ENCODE measurements at regions not wholly inside any gene's neighbourhood (a gene's known extent, or its start where the extent isn't known, plus 50 kb on each side); places are given as distances from the start of the nearest gene placed in this dataset.

- no peak for ATAC-seq
- Histone ChIP-seq H3K36me3 (no peaks in the 10 kb centered on the region), H3K27ac (no peak overlapping the region), H3K9me3 (no peaks in the 10 kb centered on the region), H3K4me1 (no peaks in the 10 kb centered on the region), H3K27me3 (no peaks in the 10 kb centered on the region), H3K4me3 (no peak overlapping the region)
- 75% methylated on average over 2 of the region's 2 CpGs for WGBS (ENCODE audit: insufficient coverage, low coverage, low lambda C conversion rate, missing lambda C conversion rate)
- no peak for DNase-seq
- intact Hi-C loops (cut with DNase I), result no loop called here
- TF ChIP-seq CTCF (IDR thresholded peaks at IDR 0.05), result no peak
- no peak for TF ChIP-seq POLR2A (IDR thresholded peaks at IDR 0.05)
Measured at GRCh38 chr4:12265554-12265953, 836.9 kb upstream of the HS3ST1 start.

GRCh38 chr4:12260453-12260852 is 831.8 kb upstream of the HS3ST1 start:
- whole genome bisulfite sequencing (ENCODE audit: insufficient coverage, low coverage, low lambda C conversion rate, missing lambda C conversion rate), result 75% methylated on average over 3 of the region's 3 CpGs
- TF ChIP-seq POLR2A (IDR thresholded peaks at IDR 0.05) (no peak), CTCF (IDR thresholded peaks at IDR 0.05) (no peak)
- Histone ChIP-seq H3K27ac (no peak overlapping the region), H3K36me3 (no peaks in the 10 kb centered on the region), H3K4me3 (no peak overlapping the region), H3K4me1 (no peaks in the 10 kb centered on the region), H3K27me3 (no peaks in the 10 kb centered on the region), H3K9me3 (no peaks in the 10 kb centered on the region)
- ATAC-seq, result no peak
- no peak for DNase-seq
- intact Hi-C loops (cut with DNase I), result no loop called here

GRCh38 chr4:12244973-12245372 is 816.3 kb upstream of the HS3ST1 start:
- Histone ChIP-seq H3K27me3 (no peaks in the 10 kb centered on the region), H3K4me3 (no peak overlapping the region), H3K36me3 (no peaks in the 10 kb centered on the region), H3K9me3 (no peaks in the 10 kb centered on the region), H3K4me1 (no peaks in the 10 kb centered on the region), H3K27ac (no peak overlapping the region)
- TF ChIP-seq POLR2A (IDR thresholded peaks at IDR 0.05), result no peak
- 47% methylated on average over 3 of the region's 3 CpGs for WGBS (ENCODE audit: insufficient coverage, low coverage, low lambda C conversion rate, missing lambda C conversion rate)
- DNase-seq, result no peak
- intact Hi-C loops (cut with DNase I), result no loop called here
- no peak for ATAC-seq

- H3K27ac ChIP-seq, result no peak overlapping the region
- H3K9me3 ChIP-seq, result no peaks in the 10 kb centered on the region
- TF ChIP-seq POLR2A (IDR thresholded peaks at IDR 0.05) (no peak), CTCF (IDR thresholded peaks at IDR 0.05) (no peak)
- 17% methylated on average over 2 of the region's 2 CpGs for WGBS (ENCODE audit: insufficient coverage, low coverage, low lambda C conversion rate, missing lambda C conversion rate)
- ATAC-seq (no peak), DNase-seq (no peak)
- H3K36me3 ChIP-seq, result no peaks in the 10 kb centered on the region
- no peaks in the 10 kb centered on the region for H3K27me3 ChIP-seq
- no peaks in the 10 kb centered on the region for H3K4me1 ChIP-seq
- intact Hi-C loops (cut with DNase I), result no loop called here
- H3K4me3 ChIP-seq, result no peak overlapping the region
Measured at GRCh38 chr4:12242354-12242753, 813.7 kb upstream of the HS3ST1 start.

GRCh38 chr4:12239897-12240636 is 811.4 kb upstream of the HS3ST1 start:
- 64% methylated on average over 3 of the region's 3 CpGs for WGBS (ENCODE audit: insufficient coverage, low coverage, low lambda C conversion rate, missing lambda C conversion rate)
- no peak overlapping the region for H3K27ac ChIP-seq
- no peaks in the 10 kb centered on the region for H3K4me1 ChIP-seq
- intact Hi-C loops (cut with DNase I), result no loop called here
- ATAC-seq, result no peak
- H3K36me3 ChIP-seq, result no peaks in the 10 kb centered on the region
- no peak overlapping the region for H3K4me3 ChIP-seq
- no peak for DNase-seq
- no peaks in the 10 kb centered on the region for H3K9me3 ChIP-seq
- H3K27me3 ChIP-seq, result no peaks in the 10 kb centered on the region
- TF ChIP-seq POLR2A (IDR thresholded peaks at IDR 0.05) (no peak), CTCF (IDR thresholded peaks at IDR 0.05) (no peak)

Measured in right lobe of liver (tissue), 6 donors.